DMS53 (cell line): ENCODE measurements at regions not wholly inside any gene's neighbourhood (a gene's known extent, or its start where the extent isn't known, plus 50 kb on each side); places are given as distances from the start of the nearest gene placed in this dataset.

Experiments used
- DNase-seq: peaks from one replicate; lab custom pipeline; 2025; lab: John Stamatoyannopoulos, UW

DNA sequence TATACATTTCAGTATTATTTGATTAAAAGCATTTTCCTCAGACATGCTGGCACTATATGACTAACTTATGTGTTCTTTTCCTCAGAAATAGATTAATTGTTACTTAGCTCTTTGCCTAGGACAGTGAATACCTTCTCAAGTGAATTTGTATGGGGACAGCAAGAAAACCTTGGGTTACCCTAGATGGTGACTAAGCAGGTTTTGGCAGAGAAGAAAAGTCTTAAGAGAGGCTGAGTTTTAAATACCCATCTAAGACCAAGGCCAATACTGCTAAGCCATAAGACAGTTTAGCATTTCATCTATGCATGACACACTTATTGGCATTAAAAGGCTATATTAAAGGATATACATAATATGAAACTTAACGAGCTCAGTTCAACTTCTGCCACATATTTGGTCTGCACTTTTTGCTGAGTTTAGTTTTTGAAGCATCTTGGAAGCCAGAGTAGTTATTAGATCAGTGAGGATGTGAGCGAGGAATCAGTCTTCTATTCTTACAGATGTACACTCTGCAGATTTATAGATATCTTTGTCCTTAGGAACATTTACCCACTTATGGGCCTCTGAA, 54.6 kb upstream of the FAM3C start:
- DNase-seq, result no peak

DNA sequence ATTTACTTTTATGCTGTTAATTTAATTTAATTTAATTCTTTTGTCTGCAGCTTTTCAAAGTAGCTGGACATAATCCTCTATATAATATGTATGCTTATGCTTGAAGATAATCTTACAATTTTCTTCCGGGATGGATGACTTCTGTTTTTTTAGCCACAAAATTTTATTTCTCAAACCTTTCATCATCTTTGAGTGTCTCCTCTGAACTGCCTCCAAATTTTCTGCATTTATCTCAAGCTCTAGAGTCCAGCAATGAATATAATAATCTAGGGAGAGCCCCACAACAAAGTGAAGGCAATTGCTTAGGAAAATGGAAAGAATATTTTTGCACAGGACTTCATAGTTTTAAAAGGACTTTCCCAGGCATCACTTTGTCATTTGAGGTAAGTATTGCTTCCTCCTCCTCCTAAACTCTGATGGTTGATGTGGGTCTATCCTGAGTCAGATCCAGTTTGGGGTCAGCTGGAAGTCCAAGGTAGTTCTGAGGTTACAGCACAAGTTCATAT, 53.7 kb upstream of the FAM3C start:
- DNase-seq, result no peak

- peak; percentile 35 for DNase-seq
Measured at GRCh38 chr7:121449329-121449728, 53.2 kb upstream of the FAM3C start.

DNA sequence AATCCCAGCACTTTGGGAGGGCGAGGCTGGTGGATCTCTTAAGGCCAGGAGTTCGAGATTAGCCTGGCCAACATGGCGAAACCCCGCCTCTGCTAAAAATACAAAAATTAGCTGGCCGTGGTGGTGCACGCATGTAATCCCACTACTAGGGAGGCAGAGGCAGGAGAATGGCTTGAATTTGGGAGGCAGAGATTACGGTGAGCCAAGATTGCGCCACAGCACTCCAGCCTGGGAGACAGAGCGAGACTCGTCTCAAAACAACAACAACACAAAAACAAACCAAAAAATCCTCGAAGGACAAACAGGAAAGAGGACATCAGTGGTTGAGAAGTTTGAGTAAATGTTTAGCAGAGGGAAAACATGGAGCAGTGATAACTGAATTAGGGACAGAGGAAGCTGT, 52.3 kb upstream of the FAM3C start:
- no peak for DNase-seq

- no peak for DNase-seq
Measured at GRCh38 chr7:121447911-121448300, 51.8 kb upstream of the FAM3C start.

- DNase-seq, result no peak
Measured at GRCh38 chr7:121447243-121447910, 51.3 kb upstream of the FAM3C start.

- peak; percentile 76 for DNase-seq
Measured at GRCh38 chr7:121446526-121446925, 50.4 kb upstream of the FAM3C start.
